ENCODE measurements at regions not wholly inside any gene's neighbourhood (a gene's known extent, or its start where the extent isn't known, plus 50 kb on each side); places are given as distances from the start of the nearest gene placed in this dataset.
A peak's percentile ranks its signal among the peaks of the same experiment; 100 is the strongest.

DNA sequence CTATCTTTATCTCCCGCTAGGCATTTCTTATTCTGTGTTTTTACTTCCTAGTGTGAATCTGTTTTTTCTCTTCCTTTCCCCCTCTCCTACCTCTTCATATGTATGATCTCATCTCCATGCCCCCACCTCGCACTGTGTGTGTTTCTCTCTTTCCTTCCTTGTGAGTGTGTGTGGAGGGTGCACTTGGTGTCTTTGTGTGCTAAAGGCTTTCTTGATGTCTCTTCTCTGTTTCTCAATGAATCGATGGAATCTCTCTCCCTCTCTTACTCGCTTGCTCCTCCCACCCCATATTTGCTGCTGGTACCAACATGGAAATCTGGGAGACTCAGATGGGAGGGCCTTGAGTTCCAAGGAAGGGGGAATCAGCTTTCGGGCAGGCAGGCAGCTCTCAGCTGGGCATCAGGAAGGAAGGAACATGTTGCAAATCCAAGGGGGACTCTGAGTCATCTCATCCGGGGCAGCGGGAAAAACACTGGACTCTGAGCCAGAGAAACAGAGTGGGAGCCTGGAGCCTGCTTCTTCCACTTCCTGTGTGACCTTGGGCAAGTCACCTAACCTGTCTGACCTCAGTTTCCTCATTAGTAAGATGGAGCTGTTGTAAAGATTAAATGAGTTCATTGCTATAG, 147.5 kb downstream of the PTPRU start:
- TF ChIP-seq POLR2A (IDR thresholded peaks at IDR 0.05): no peak
- TF ChIP-seq, protein P1, sequence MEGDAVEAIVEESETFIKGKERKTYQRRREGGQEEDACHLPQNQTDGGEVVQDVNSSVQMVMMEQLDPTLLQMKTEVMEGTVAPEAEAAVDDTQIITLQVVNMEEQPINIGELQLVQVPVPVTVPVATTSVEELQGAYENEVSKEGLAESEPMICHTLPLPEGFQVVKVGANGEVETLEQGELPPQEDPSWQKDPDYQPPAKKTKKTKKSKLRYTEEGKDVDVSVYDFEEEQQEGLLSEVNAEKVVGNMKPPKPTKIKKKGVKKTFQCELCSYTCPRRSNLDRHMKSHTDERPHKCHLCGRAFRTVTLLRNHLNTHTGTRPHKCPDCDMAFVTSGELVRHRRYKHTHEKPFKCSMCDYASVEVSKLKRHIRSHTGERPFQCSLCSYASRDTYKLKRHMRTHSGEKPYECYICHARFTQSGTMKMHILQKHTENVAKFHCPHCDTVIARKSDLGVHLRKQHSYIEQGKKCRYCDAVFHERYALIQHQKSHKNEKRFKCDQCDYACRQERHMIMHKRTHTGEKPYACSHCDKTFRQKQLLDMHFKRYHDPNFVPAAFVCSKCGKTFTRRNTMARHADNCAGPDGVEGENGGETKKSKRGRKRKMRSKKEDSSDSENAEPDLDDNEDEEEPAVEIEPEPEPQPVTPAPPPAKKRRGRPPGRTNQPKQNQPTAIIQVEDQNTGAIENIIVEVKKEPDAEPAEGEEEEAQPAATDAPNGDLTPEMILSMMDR (IDR thresholded peaks at IDR 0.05): no peak
- no peaks in the 10 kb centered on the region for H3K9me3 ChIP-seq
- no peaks in the 10 kb centered on the region for H3K36me3 ChIP-seq
- H3K27me3 ChIP-seq: no peaks in the 10 kb centered on the region
- intact Hi-C loops (cut with DNase I): no loop called here
- no peak overlapping the region for H3K27ac ChIP-seq
- WGBS, 2 donors: 42 to 44% methylated on average over 7 of the region's 7 CpGs
- no peak overlapping the region for H3K4me3 ChIP-seq (replicated peaks in 1 of 3)
- H3K4me1 ChIP-seq: no peaks in the 10 kb centered on the region
- no peak for DNase-seq

DNA sequence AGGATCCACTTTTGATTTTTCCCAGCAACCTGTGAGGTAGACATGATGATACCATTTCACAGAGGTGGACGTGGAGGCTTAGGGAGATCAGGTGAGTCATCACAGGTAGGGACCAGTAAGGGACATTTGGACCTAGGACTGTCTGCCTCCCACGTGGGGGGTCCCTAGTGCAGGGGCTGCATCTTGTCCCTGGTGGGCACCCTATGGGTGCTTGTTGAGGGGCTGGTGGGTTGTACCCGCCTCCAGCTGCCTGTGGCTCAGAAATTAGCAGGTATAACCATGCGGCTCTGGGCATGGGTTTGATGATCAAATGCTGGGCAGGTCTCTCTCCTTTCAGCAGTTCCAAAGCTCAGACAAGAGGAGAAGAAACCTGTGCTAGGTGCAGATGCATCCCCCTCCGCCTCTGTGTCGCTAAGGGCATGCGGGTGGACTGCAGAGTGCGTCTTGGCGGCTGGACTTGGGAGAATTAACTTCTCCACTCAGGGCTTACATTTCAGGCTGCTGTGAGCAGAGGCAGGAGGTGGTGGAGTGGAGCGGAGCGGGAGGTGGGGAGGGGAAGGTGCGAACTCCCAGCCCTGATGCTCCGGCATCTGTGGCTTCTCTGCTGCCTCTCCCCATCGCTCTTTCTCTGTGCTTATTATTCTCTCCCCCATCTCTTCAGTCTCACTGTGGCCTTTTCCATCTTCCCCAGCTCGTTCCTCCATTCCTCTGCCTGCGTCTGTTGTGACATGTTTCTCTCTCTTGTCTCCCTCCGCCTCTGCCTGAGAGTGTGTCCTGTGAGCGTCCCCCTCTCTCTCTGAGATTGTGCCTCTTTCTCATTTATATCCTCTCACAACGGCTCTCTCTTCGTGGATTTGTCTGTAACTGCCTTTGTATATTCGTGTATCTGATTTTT, 146.8 kb downstream of the PTPRU start:
- WGBS, 2 donors: 38 to 44% methylated on average over 19 to 21 of the region's 21 CpGs
- Histone ChIP-seq H3K4me3 (replicated peaks in 1 of 3) (no peak overlapping the region), H3K27ac (no peak overlapping the region), H3K9me3 (no peaks in the 10 kb centered on the region), H3K36me3 (no peaks in the 10 kb centered on the region), H3K4me1 (no peaks in the 10 kb centered on the region), H3K27me3 (no peaks in the 10 kb centered on the region)
- intact Hi-C loops (cut with DNase I): no loop called here
- TF ChIP-seq POLR2A (IDR thresholded peaks at IDR 0.05): no peak
- TF ChIP-seq, protein P1 (IDR thresholded peaks at IDR 0.05): no peak
- DNase-seq: no peak

DNA sequence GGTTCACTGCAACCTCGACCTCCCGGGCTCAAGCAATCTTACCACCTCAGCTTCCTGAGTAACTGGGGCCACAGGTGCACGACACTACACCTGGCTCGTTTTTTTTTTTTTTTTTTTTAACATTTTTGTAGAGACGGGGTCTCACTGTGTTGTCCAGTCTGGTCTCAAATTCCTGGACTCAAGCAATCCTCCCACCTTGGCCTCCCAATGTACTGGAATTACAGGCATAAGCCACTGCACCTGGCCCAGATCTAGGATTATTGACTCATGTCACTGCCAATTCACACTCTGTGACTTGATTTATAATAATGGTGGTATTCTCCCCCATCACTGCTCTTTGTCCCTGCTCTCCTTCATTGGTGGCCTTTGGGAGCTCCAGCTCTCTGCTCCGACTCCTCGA, 145.1 kb downstream of the PTPRU start:
- Histone ChIP-seq H3K27me3 (no peaks in the 10 kb centered on the region), H3K36me3 (no peaks in the 10 kb centered on the region), H3K27ac (no peak overlapping the region), H3K4me3 (replicated peaks in 1 of 3) (no peak overlapping the region), H3K9me3 (no peaks in the 10 kb centered on the region), H3K4me1 (no peaks in the 10 kb centered on the region)
- 80 to 90% methylated on average over 6 to 7 of the region's 7 CpGs for WGBS, 2 donors
- no peak for DNase-seq
- intact Hi-C loops (cut with DNase I): no loop called here
- TF ChIP-seq POLR2A (IDR thresholded peaks at IDR 0.05): no peak
- TF ChIP-seq, protein P1 (IDR thresholded peaks at IDR 0.05): no peak

DNA sequence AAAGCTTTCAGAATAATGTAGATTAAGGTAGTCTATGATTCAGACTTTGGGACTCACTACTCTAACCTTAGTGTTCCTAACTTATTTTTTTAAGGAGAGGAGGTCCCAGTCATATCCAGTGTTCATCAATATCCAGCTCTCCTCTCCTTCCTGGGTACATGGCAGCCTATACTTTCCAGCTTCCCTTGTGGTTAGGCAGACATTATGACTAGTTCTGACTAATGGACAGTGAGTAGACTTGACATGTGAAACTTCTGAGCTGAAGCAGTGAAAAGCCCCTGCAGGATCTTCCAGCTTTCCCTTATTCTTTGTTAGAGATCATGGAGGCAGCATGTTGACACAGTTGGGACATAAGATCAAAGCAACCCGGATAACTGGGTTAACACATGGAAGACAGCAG, 144.2 kb downstream of the PTPRU start:
- Histone ChIP-seq H3K27ac (no peak overlapping the region), H3K4me1 (no peaks in the 10 kb centered on the region), H3K36me3 (no peaks in the 10 kb centered on the region), H3K4me3 (replicated peaks in 1 of 3) (no peak overlapping the region), H3K27me3 (no peaks in the 10 kb centered on the region), H3K9me3 (no peaks in the 10 kb centered on the region)
- TF ChIP-seq, protein P1 (IDR thresholded peaks at IDR 0.05): no peak
- no peak for TF ChIP-seq POLR2A (IDR thresholded peaks at IDR 0.05)
- intact Hi-C loops (cut with DNase I): no loop called here
- no peak for DNase-seq
- 0 to 35% methylated on average over 1 of the region's 1 CpG for WGBS, 2 donors

DNA sequence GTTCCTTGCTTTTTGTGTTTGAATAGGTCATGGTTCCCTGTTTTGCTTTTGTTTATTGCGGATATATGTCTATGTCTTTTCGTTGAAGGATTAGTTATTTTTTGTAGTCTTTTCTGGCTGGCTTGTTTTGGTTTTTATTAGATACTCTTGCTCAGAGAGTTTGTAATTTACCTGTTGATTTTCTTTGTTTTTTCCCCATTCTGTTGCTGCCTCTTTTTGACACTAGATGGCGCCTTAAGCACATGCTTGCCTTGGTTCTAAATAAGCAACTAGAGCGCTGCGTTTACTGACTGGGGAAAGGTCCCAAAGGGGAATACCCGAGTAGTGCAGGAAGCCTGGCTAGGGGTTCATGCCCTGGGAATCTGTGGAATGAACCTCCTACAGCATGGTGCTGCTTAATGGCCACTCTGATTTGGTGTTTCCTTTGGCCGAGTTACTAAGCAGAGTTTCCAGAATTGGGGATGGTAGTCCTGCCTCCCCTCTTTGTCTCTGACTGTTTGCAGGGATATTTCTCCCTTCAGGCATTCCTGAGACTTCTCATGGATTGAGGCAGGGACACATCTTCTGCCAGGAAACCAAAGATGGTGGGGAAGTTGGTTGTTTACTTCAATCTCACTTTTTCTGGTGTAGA, 143.2 kb downstream of the PTPRU start:
- H3K4me1 ChIP-seq: no peaks in the 10 kb centered on the region
- no peak for TF ChIP-seq POLR2A (IDR thresholded peaks at IDR 0.05)
- TF ChIP-seq, protein P1 (IDR thresholded peaks at IDR 0.05): peak in 2 of 6 experiments; percentile 11 to 18
- WGBS, 2 donors: 25 to 26% methylated on average over 7 of the region's 7 CpGs
- no peaks in the 10 kb centered on the region for H3K36me3 ChIP-seq
- H3K27ac ChIP-seq: no peak overlapping the region
- H3K4me3 ChIP-seq (replicated peaks in 1 of 3): no peak overlapping the region
- intact Hi-C loops (cut with DNase I): no loop called here
- H3K9me3 ChIP-seq: no peaks in the 10 kb centered on the region
- H3K27me3 ChIP-seq: no peaks in the 10 kb centered on the region
- DNase-seq: no peak

Data from thyroid gland (tissue), 4 donors.